IMR-90 (cell line): ENCODE measurements at regions not wholly inside any gene's neighbourhood (a gene's known extent, or its start where the extent isn't known, plus 50 kb on each side); places are given as distances from the start of the nearest gene placed in this dataset.

Experiments
- ATAC-seq: fragments of 200-7000 bp; cut with Tn5 transposase; 2 replicates; pipeline ENCODE4 v1.9.1; 2020; ENCODE audit warnings: low read depth, mild to moderate bottlenecking, moderate library complexity
- BruUV-seq: library from RNA; stranded (reverse); fragments of 400-500 nt; replicated peaks from 2 replicates; lab custom pipeline; 2021; lab: Mats Ljungman, UMichigan
- CTCF ChIA-PET: fragments of 300-600 bp; formaldehyde crosslinking; extraction: SDS; loops from one replicate; lab custom pipeline; 2021; ENCODE audit warnings: antibody characterized with exemption; lab: Yijun Ruan, JAX
- POLR2A ChIA-PET: fragments of 300-600 bp; sonication (Branson Sonifier 250); formaldehyde crosslinking; loops from one replicate; lab custom pipeline; 2022; ENCODE audit warnings: antibody characterized with exemption; ENCODE audit not compliant: unreplicated experiment; lab: Charles Lee
- DNase-seq: peaks from one replicate; pipeline ENCODE4 v3.0.0; 2013
- H2AFZ ChIP-seq: replicated peaks from 2 replicates; pipeline ENCODE3; 2013; ENCODE audit warnings: low read length, mild to moderate bottlenecking; ENCODE audit not compliant: poor library complexity
- H2AK5ac ChIP-seq: 2 replicates; pipeline ENCODE4 v1.6.1; 2013; ENCODE audit warnings: low read depth, low read length, inconsistent platforms
- H2AK9ac ChIP-seq: replicated peaks from 2 replicates; pipeline ENCODE3; 2013; ENCODE audit warnings: mild to moderate bottlenecking, low read depth, low read length, moderate library complexity; ENCODE audit not compliant: poor library complexity
- H2BK120ac ChIP-seq: 2 replicates; pipeline ENCODE4 v1.6.1; 2013; ENCODE audit warnings: low read depth, low read length, inconsistent platforms
- H2BK15ac ChIP-seq: 3 replicates; pipeline ENCODE4 v1.6.1; 2013; ENCODE audit warnings: low read depth, low read length, inconsistent platforms
- H2BK20ac ChIP-seq: 2 replicates; pipeline ENCODE4 v1.6.1; 2013; ENCODE audit warnings: low read depth, mild to moderate bottlenecking, inconsistent platforms, low read length, moderate library complexity
- H2BK5ac ChIP-seq: 2 replicates; pipeline ENCODE4 v1.6.1; 2013; ENCODE audit warnings: mild to moderate bottlenecking, low read depth, low read length, inconsistent platforms; ENCODE audit not compliant: poor library complexity, severe bottlenecking
- H3K14ac ChIP-seq: replicated peaks from 2 replicates; pipeline ENCODE4 v1.6.1; 2013; ENCODE audit warnings: low read depth, low read length, inconsistent platforms
- H3K18ac ChIP-seq: 2 replicates; pipeline ENCODE4 v1.6.1; 2013; ENCODE audit warnings: low read depth, low read length, control low read depth
- H3K23ac ChIP-seq: 2 replicates; pipeline ENCODE4 v1.6.1; 2013; ENCODE audit warnings: low read depth, low read length, inconsistent platforms
- H3K27ac ChIP-seq: 2 replicates; pipeline ENCODE4 v1.5.1; 2013; ENCODE audit warnings: mild to moderate bottlenecking, control low read depth, low read length; ENCODE audit not compliant: insufficient read depth
- H3K27me3 ChIP-seq: 2 replicates; pipeline ENCODE4 v1.6.1; 2013; ENCODE audit warnings: low read length; ENCODE audit not compliant: control insufficient read depth, insufficient read depth
- H3K36me3 ChIP-seq: 2 replicates; pipeline ENCODE4 v1.6.1; 2013; ENCODE audit warnings: low read length, mixed read lengths; ENCODE audit not compliant: control insufficient read depth, insufficient read depth
- H3K4ac ChIP-seq: 2 replicates; pipeline ENCODE4 v1.6.1; 2013; ENCODE audit warnings: low read depth, low read length, inconsistent platforms
- H3K4me1 ChIP-seq: 2 replicates; pipeline ENCODE4 v1.6.1; 2013; ENCODE audit warnings: low read length, mixed read lengths; ENCODE audit not compliant: control insufficient read depth, insufficient read depth
- H3K4me2 ChIP-seq: 2 replicates; pipeline ENCODE4 v1.6.1; 2013; ENCODE audit warnings: low read depth, mild to moderate bottlenecking, control low read depth, low read length, moderate library complexity
- H3K4me3 ChIP-seq: 2 replicates; pipeline ENCODE4 v1.5.1; 2013; ENCODE audit warnings: low read depth, mild to moderate bottlenecking, control low read depth, low read length, moderate library complexity; ENCODE audit not compliant: insufficient read depth
- H3K56ac ChIP-seq: 2 replicates; pipeline ENCODE4 v1.6.1; 2013; ENCODE audit warnings: low read length, inconsistent platforms; ENCODE audit not compliant: insufficient read depth; ENCODE audit errors: extremely low read depth
- H3K79me1 ChIP-seq, 2 experiments: 2 replicates each; pipeline ENCODE4 v1.6.1; 2013; ENCODE audit warnings: low read length in 2 of 2, inconsistent platforms in 1 of 2, low read depth in 1 of 2
- H3K9ac ChIP-seq: 2 replicates; pipeline ENCODE4 v1.6.1; 2013; ENCODE audit warnings: low read depth, low read length, control low read depth
- H3K9me1 ChIP-seq: 2 replicates; pipeline ENCODE4 v1.6.1; 2013; ENCODE audit warnings: low read length, inconsistent platforms; ENCODE audit not compliant: insufficient read depth
- H3K9me3 ChIP-seq: 2 replicates; pipeline ENCODE4 v1.6.1; 2013; ENCODE audit warnings: low read length; ENCODE audit not compliant: control insufficient read depth, insufficient read depth
- H4K20me1 ChIP-seq: 2 replicates; pipeline ENCODE4 v1.6.1; 2013; ENCODE audit warnings: low read length, inconsistent platforms; ENCODE audit not compliant: insufficient read depth
- H4K5ac ChIP-seq: 2 replicates; pipeline ENCODE4 v1.6.1; 2013; ENCODE audit warnings: mild to moderate bottlenecking, low read depth, low read length, control low read depth
- H4K8ac ChIP-seq, 2 experiments: 2 replicates each; pipeline ENCODE4 v1.6.1; 2013; ENCODE audit warnings: low read depth in 2 of 2, low read length in 2 of 2, control low read depth in 1 of 2, inconsistent platforms in 1 of 2
- H4K91ac ChIP-seq: 2 replicates; pipeline ENCODE4 v1.6.1; 2013; ENCODE audit warnings: low read depth, low read length, inconsistent platforms; ENCODE audit not compliant: insufficient read depth
- CHD1 ChIP-seq: IDR thresholded peaks from 2 replicates; pipeline ENCODE4 v1.6.1; 2012; ENCODE audit warnings: low read depth, low read length, improper control_type of control experiment
- FOS ChIP-seq: fragments of 150-350 bp; IDR thresholded peaks from 2 replicates; pipeline ENCODE4 v1.6.1; 2016; ENCODE audit warnings: low read depth, low read length
- POLR2A ChIP-seq: IDR thresholded peaks from 2 replicates; pipeline ENCODE4 v1.6.1; 2012; ENCODE audit warnings: mild to moderate bottlenecking, low read depth, low read length
- RAD21 ChIP-seq: IDR thresholded peaks from 2 replicates; pipeline ENCODE4 v1.6.1; 2012; ENCODE audit warnings: low read length, improper control_type of control experiment
- RCOR1 ChIP-seq: IDR thresholded peaks from 2 replicates; pipeline ENCODE4 v1.6.1; 2012; ENCODE audit warnings: mild to moderate bottlenecking, low read length, improper control_type of control experiment; ENCODE audit not compliant: insufficient replicate concordance
- WGBS, 2 experiments: methylation state at CpG; one replicate each; pipeline versions ENCODE4 v1.1.5 to v1.1.7; 2013; ENCODE audit warnings: missing lambda C conversion rate in 2 of 2; ENCODE audit not compliant: insufficient read length in 1 of 2; ENCODE audit errors: extremely low coverage in 2 of 2; 5-methylcytosine and 5-hydroxymethylcytosine counted together
- dilution Hi-C: fragments of 300-500 bp; cut with HindIII; formaldehyde crosslinking; loops from one replicate; pipeline ENCODE4 v1.14.3; 2018; ENCODE audit warnings: low sequenced_read_pairs; ENCODE audit not compliant: unreplicated experiment
- in situ Hi-C: fragments of 300-500 bp; cut with MboI; formaldehyde crosslinking; loops from 3 replicates; pipeline ENCODE4 v1.14.3; 2019; ENCODE audit warnings: low sequenced_read_pairs, inconsistent platforms, mixed read lengths
- intact Hi-C: fragments of 100-400 bp; cut with micrococcal nuclease; formaldehyde crosslinking; loops from 2 replicates; pipeline ENCODE4 v1.10.0; 2022
- TF ChIP-seq, protein P1 (sequence below): conservative IDR thresholded peaks from 2 replicates; pipeline ENCODE4 v1.5.1; 2012; ENCODE audit warnings: mild to moderate bottlenecking, low read depth, low read length, improper control_type of control experiment
- TF ChIP-seq, protein P2 (sequence below): fragments of 150-350 bp; IDR thresholded peaks from 2 replicates; pipeline ENCODE4 v1.6.1; 2016; ENCODE audit warnings: low read depth, mild to moderate bottlenecking, low read length, moderate library complexity, borderline replicate concordance
- TF ChIP-seq, protein P3 (sequence below): fragments of 150-350 bp; IDR thresholded peaks from 2 replicates; pipeline ENCODE4 v1.6.1; 2017; ENCODE audit warnings: mild to moderate bottlenecking, antibody characterized with exemption, low read length, low read depth

DNA sequence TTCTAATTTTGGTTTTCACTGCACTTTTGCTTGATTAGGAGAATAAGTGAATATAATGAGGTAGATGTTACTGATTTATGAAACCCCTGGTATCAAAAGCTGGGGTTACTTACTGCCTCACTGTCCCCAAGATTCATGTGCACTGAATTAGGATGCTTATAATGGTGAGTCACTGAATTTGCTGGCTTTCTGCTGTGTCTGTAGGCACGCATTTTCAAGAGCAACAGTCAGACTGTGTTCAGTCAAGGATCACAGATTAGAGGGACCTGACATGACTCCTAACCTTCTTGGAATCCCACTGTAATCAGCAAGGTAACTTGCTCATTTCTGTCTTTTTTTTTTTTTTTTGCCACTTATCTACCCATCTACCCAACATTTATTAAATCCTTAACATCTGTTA is 59.7 kb downstream of the GPR85 start:
- no peak overlapping the region for H3K4me2 ChIP-seq
- H4K20me1 ChIP-seq, result no peaks in the 10 kb centered on the region
- H2AK5ac ChIP-seq, result no peak overlapping the region
- BruUV-seq, result no TSS peak
- H3K14ac ChIP-seq, result no peak overlapping the region
- H3K27me3 ChIP-seq, result no peaks in the 10 kb centered on the region
- no peak overlapping the region for H3K23ac ChIP-seq
- ChIA-PET CTCF (no interaction called here), POLR2A (no interaction called here)
- H3K79me1 ChIP-seq, result no peaks in the 10 kb centered on the region
- H2BK20ac ChIP-seq, result no peak overlapping the region
- H2BK120ac ChIP-seq, result no peak overlapping the region
- no peak overlapping the region for H4K5ac ChIP-seq
- no peak overlapping the region for H4K8ac ChIP-seq
- H3K56ac ChIP-seq, result no peak overlapping the region
- H2BK15ac ChIP-seq, result no peak overlapping the region
- dilution Hi-C loops (no loop called here), intact Hi-C loops (no loop called here), in situ Hi-C loops (loop anchor here (10.0 kb wide), 1 partner anchor 398 kb away; no protein-coding TSS in a partner anchor)
- no peak overlapping the region for H2AK9ac ChIP-seq
- H3K4me1 ChIP-seq, result no peaks in the 10 kb centered on the region
- no peaks in the 10 kb centered on the region for H3K36me3 ChIP-seq
- no peaks in the 10 kb centered on the region for H3K9me3 ChIP-seq
- no peak overlapping the region for H3K9ac ChIP-seq
- no peak overlapping the region for H4K91ac ChIP-seq
- H3K4ac ChIP-seq, result no peak overlapping the region
- 56% methylated on average over 1 of the region's 1 CpG; no CpG with 5 or more reads in 1 of the 2 experiments for WGBS, 2 experiments
- H3K27ac ChIP-seq, result no peak overlapping the region
- DNase-seq (peak; percentile 45), ATAC-seq (peak; percentile 74)
- no peak overlapping the region for H2AFZ ChIP-seq
- no peak overlapping the region for H3K4me3 ChIP-seq
- no peak overlapping the region for H2BK5ac ChIP-seq
- H3K9me1 ChIP-seq, result no peaks in the 10 kb centered on the region
- TF ChIP-seq POLR2A, result no peak
- TF ChIP-seq, protein P1, sequence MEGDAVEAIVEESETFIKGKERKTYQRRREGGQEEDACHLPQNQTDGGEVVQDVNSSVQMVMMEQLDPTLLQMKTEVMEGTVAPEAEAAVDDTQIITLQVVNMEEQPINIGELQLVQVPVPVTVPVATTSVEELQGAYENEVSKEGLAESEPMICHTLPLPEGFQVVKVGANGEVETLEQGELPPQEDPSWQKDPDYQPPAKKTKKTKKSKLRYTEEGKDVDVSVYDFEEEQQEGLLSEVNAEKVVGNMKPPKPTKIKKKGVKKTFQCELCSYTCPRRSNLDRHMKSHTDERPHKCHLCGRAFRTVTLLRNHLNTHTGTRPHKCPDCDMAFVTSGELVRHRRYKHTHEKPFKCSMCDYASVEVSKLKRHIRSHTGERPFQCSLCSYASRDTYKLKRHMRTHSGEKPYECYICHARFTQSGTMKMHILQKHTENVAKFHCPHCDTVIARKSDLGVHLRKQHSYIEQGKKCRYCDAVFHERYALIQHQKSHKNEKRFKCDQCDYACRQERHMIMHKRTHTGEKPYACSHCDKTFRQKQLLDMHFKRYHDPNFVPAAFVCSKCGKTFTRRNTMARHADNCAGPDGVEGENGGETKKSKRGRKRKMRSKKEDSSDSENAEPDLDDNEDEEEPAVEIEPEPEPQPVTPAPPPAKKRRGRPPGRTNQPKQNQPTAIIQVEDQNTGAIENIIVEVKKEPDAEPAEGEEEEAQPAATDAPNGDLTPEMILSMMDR, result no peak
- TF ChIP-seq, protein P2, sequence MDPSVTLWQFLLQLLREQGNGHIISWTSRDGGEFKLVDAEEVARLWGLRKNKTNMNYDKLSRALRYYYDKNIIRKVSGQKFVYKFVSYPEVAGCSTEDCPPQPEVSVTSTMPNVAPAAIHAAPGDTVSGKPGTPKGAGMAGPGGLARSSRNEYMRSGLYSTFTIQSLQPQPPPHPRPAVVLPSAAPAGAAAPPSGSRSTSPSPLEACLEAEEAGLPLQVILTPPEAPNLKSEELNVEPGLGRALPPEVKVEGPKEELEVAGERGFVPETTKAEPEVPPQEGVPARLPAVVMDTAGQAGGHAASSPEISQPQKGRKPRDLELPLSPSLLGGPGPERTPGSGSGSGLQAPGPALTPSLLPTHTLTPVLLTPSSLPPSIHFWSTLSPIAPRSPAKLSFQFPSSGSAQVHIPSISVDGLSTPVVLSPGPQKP, result no peak
- no peak for TF ChIP-seq RCOR1
- 0 out of 2 replicates have a peak, but pooled peaks have one; percentile 14 for TF ChIP-seq FOS
- no peak for TF ChIP-seq CHD1
- TF ChIP-seq RAD21, result no peak
- TF ChIP-seq, protein P3, sequence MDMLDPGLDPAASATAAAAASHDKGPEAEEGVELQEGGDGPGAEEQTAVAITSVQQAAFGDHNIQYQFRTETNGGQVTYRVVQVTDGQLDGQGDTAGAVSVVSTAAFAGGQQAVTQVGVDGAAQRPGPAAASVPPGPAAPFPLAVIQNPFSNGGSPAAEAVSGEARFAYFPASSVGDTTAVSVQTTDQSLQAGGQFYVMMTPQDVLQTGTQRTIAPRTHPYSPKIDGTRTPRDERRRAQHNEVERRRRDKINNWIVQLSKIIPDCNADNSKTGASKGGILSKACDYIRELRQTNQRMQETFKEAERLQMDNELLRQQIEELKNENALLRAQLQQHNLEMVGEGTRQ, result no peak
- no peak overlapping the region for H3K18ac ChIP-seq
